HEK293 (cell line): ENCODE measurements at regions not wholly inside any gene's neighbourhood (a gene's known extent, or its start where the extent isn't known, plus 50 kb on each side); places are given as distances from the start of the nearest gene placed in this dataset.

Experiments used
- CTCF ChIA-PET: fragments of 350-600 bp; formaldehyde crosslinking; extraction: SDS; loops from one replicate; lab custom pipeline; 2021; ENCODE audit warnings: antibody characterized with exemption; lab: Yijun Ruan, JAX
- POLR2A ChIA-PET: fragments of 300-600 bp; formaldehyde crosslinking; extraction: SDS; loops from one replicate; lab custom pipeline; 2020; ENCODE audit warnings: antibody characterized with exemption, inconsistent platforms; lab: Yijun Ruan, JAX
- H3K27ac ChIP-seq: fragments of 200-500 bp; sonication (Bioruptor generic); 2 replicates; pipeline ENCODE4 v1.5.1; 2014; ENCODE audit warnings: low read depth, low read length, control low read depth, inconsistent platforms; ENCODE audit errors: extremely low read depth
- H3K36me3 ChIP-seq, 2 experiments: fragments of 200-500 bp in 1 of 2; sonication (Bioruptor generic) in 1 of 2; 1 replicate in 1 of 2; 2 replicates in 1 of 2; pipeline ENCODE4 v1.5.1; 2014 to 2017; ENCODE audit warnings: inconsistent platforms in 2 of 2, low read length in 2 of 2; ENCODE audit not compliant: control insufficient read depth in 2 of 2, insufficient read depth in 1 of 2
- H3K4me1 ChIP-seq: fragments of 200-500 bp; sonication (Bioruptor generic); 2 replicates; pipeline ENCODE4 v1.5.1; 2014; ENCODE audit warnings: mild to moderate bottlenecking, low read length, inconsistent platforms; ENCODE audit not compliant: control insufficient read depth, insufficient read depth
- H3K4me3 ChIP-seq: 2 replicates; pipeline ENCODE4 v1.5.1; 2011; ENCODE audit warnings: low read depth, mild to moderate bottlenecking, control low read depth, low read length, moderate library complexity
- H3K9me3 ChIP-seq: fragments of 200-500 bp; sonication (Bioruptor generic); 2 replicates; pipeline ENCODE4 v1.5.1; 2014; ENCODE audit warnings: low read depth, low read length, inconsistent platforms; ENCODE audit not compliant: control insufficient read depth, insufficient read depth
- INSM2 ChIP-seq: fragments of 450-650 bp; formaldehyde crosslinking; IDR thresholded peaks from 2 replicates; pipeline ENCODE4 v1.5.1; 2016; ENCODE audit warnings: missing biosample characterization, missing genetic modification characterization
- PRDM10 ChIP-seq: fragments of 450-650 bp; formaldehyde crosslinking; IDR thresholded peaks from 2 replicates; pipeline ENCODE4 v1.5.1; 2016; ENCODE audit warnings: missing biosample characterization, missing genetic modification characterization
- RBAK ChIP-seq: fragments of 450-650 bp; formaldehyde crosslinking; IDR thresholded peaks from 2 replicates; pipeline ENCODE4 v1.5.1; 2016; ENCODE audit warnings: missing biosample characterization, missing genetic modification characterization
- SALL2 ChIP-seq: fragments of 450-650 bp; formaldehyde crosslinking; IDR thresholded peaks from 2 replicates; pipeline ENCODE4 v1.5.0; 2017; ENCODE audit warnings: missing biosample characterization, mild to moderate bottlenecking, missing genetic modification characterization, borderline replicate concordance
- SP7 ChIP-seq: fragments of 450-650 bp; formaldehyde crosslinking; IDR thresholded peaks from 2 replicates; pipeline ENCODE4 v1.5.1; 2016; ENCODE audit warnings: missing biosample characterization, missing genetic modification characterization
- ZBTB26 ChIP-seq: fragments of 450-650 bp; formaldehyde crosslinking; optimal IDR thresholded peaks from 2 replicates; pipeline ENCODE3; 2016; ENCODE audit warnings: missing biosample characterization, mild to moderate bottlenecking, missing genetic modification characterization
- ZEB2 ChIP-seq: fragments of 450-650 bp; formaldehyde crosslinking; IDR thresholded peaks from 2 replicates; pipeline ENCODE4 v1.5.1; 2016; ENCODE audit warnings: missing biosample characterization, missing genetic modification characterization
- ZFHX2 ChIP-seq: fragments of 450-650 bp; formaldehyde crosslinking; conservative IDR thresholded peaks from 2 replicates; pipeline ENCODE4 v1.5.1; 2016; ENCODE audit warnings: missing biosample characterization, missing genetic modification characterization
- ZNF114 ChIP-seq: fragments of 450-650 bp; formaldehyde crosslinking; IDR thresholded peaks from 2 replicates; pipeline ENCODE4 v1.5.0; 2017; ENCODE audit warnings: missing biosample characterization, missing genetic modification characterization
- ZNF274 ChIP-seq, 2 experiments: fragments of 200-500 bp in 1 of 2; fragments of 450-650 bp in 1 of 2; sonication (Bioruptor generic) in 1 of 2; formaldehyde crosslinking in 1 of 2; IDR thresholded peaks; 2 replicates each; pipeline versions ENCODE4 v1.5.1 to v1.6.1; 2014 to 2016; ENCODE audit warnings: borderline replicate concordance in 1 of 2, inconsistent platforms in 1 of 2, low read length in 1 of 2, missing biosample characterization in 1 of 2, missing genetic modification characterization in 1 of 2
- ZNF292 ChIP-seq: fragments of 450-650 bp; formaldehyde crosslinking; IDR thresholded peaks from 2 replicates; pipeline ENCODE4 v1.5.1; 2016; ENCODE audit warnings: low read depth, missing biosample characterization, missing genetic modification characterization, borderline replicate concordance
- ZNF394 ChIP-seq: fragments of 450-650 bp; formaldehyde crosslinking; IDR thresholded peaks from 2 replicates; pipeline ENCODE4 v1.5.1; 2016; ENCODE audit warnings: missing biosample characterization, missing genetic modification characterization, mild to moderate bottlenecking, moderate library complexity, borderline replicate concordance
- ZNF398 ChIP-seq: fragments of 450-650 bp; formaldehyde crosslinking; IDR thresholded peaks from 2 replicates; pipeline ENCODE4 v1.5.1; 2017; ENCODE audit warnings: missing biosample characterization, missing genetic modification characterization
- ZNF510 ChIP-seq: fragments of 450-650 bp; formaldehyde crosslinking; IDR thresholded peaks from 2 replicates; pipeline ENCODE4 v1.5.1; 2018; ENCODE audit warnings: mild to moderate bottlenecking, missing genetic modification characterization, missing biosample characterization; ENCODE audit not compliant: insufficient replicate concordance
- ZNF521 ChIP-seq: fragments of 450-650 bp; formaldehyde crosslinking; IDR thresholded peaks from 2 replicates; pipeline ENCODE4 v1.5.1; 2017; ENCODE audit warnings: missing biosample characterization, mild to moderate bottlenecking, missing genetic modification characterization
- ZNF530 ChIP-seq: fragments of 450-650 bp; formaldehyde crosslinking; IDR thresholded peaks from 2 replicates; pipeline ENCODE4 v1.5.1; 2016; ENCODE audit warnings: low read depth, missing biosample characterization, missing genetic modification characterization
- ZNF549 ChIP-seq: fragments of 450-650 bp; IDR thresholded peaks from 2 replicates; pipeline ENCODE4 v1.5.1; 2018; ENCODE audit warnings: missing biosample characterization, missing genetic modification characterization, mild to moderate bottlenecking, inconsistent platforms, moderate library complexity
- ZNF561 ChIP-seq: fragments of 450-650 bp; IDR thresholded peaks from 2 replicates; pipeline ENCODE4 v1.5.1; 2018; ENCODE audit warnings: missing biosample characterization, missing genetic modification characterization, borderline replicate concordance
- ZNF585B ChIP-seq: fragments of 450-650 bp; formaldehyde crosslinking; IDR thresholded peaks from 2 replicates; pipeline ENCODE4 v1.5.1; 2016; ENCODE audit warnings: missing biosample characterization, missing genetic modification characterization
- ZNF596 ChIP-seq: fragments of 450-650 bp; IDR thresholded peaks from 2 replicates; pipeline ENCODE4 v1.5.0; 2018; ENCODE audit warnings: missing biosample characterization, mild to moderate bottlenecking, missing genetic modification characterization, moderate library complexity
- ZNF610 ChIP-seq: fragments of 450-650 bp; formaldehyde crosslinking; IDR thresholded peaks from 2 replicates; pipeline ENCODE4 v1.5.1; 2016; ENCODE audit warnings: missing biosample characterization, missing genetic modification characterization, borderline replicate concordance
- ZNF626 ChIP-seq: fragments of 450-650 bp; sonication (Bioruptor Pico); formaldehyde crosslinking; IDR thresholded peaks from 2 replicates; pipeline ENCODE4 v1.5.1; 2018; ENCODE audit warnings: missing biosample characterization, missing genetic modification characterization, inconsistent platforms
- ZNF639 ChIP-seq: fragments of 450-650 bp; formaldehyde crosslinking; IDR thresholded peaks from 2 replicates; pipeline ENCODE4 v1.5.1; 2016; ENCODE audit warnings: missing biosample characterization, missing genetic modification characterization
- ZSCAN5A ChIP-seq: fragments of 450-650 bp; formaldehyde crosslinking; IDR thresholded peaks from 2 replicates; pipeline ENCODE4 v1.5.1; 2016; ENCODE audit warnings: missing biosample characterization, missing genetic modification characterization

GRCh38 chr2:175872721-175873120 lies 129.3 kb downstream of the LNPK start:
- TF ChIP-seq ZNF394 (tag by site-specific recombination), result no peak
- TF ChIP-seq ZNF561, result no peak
- TF ChIP-seq SALL2, result no peak
- no peak for TF ChIP-seq ZEB2 (tag by site-specific recombination)
- no peak for TF ChIP-seq ZNF510 (tag by site-specific recombination)
- no peak for TF ChIP-seq ZNF530 (tag by site-specific recombination)
- TF ChIP-seq ZNF610 (tag by site-specific recombination), result no peak
- Histone ChIP-seq H3K4me3 (no peak overlapping the region), H3K36me3 (no peaks in the 10 kb centered on the region), H3K27ac (no peak overlapping the region), H3K9me3 (no peaks in the 10 kb centered on the region), H3K4me1 (no peaks in the 10 kb centered on the region)
- ChIA-PET POLR2A (no interaction called here), CTCF (no interaction called here)

- no peak overlapping the region for H3K4me3 ChIP-seq
- no peaks in the 10 kb centered on the region for H3K36me3 ChIP-seq
- POLR2A ChIA-PET, result no interaction called here
- no peak overlapping the region for H3K27ac ChIP-seq
- H3K9me3 ChIP-seq, result no peaks in the 10 kb centered on the region
- peaks cover 3% of the 10 kb centered on the region; the same call in 1 of the 2 replicates for H3K4me1 ChIP-seq
- CTCF ChIA-PET, result no interaction called here
- no peak for TF ChIP-seq ZNF585B (tag by site-specific recombination)
- no peak for TF ChIP-seq ZNF398
- TF ChIP-seq ZNF626 (tag by site-specific recombination), result no peak
- TF ChIP-seq ZNF561, result no peak
- TF ChIP-seq ZNF292 (tag by site-specific recombination), result no peak
- TF ChIP-seq SP7 (tag by site-specific recombination), result no peak
- TF ChIP-seq ZNF639, result no peak
- TF ChIP-seq ZSCAN5A, result no peak
- no peak for TF ChIP-seq RBAK (tag by site-specific recombination)
- no peak for TF ChIP-seq INSM2
- no peak for TF ChIP-seq ZNF274 (IDR thresholded peaks at IDR 0.05; ENCODE audit: low read length)
- no peak for TF ChIP-seq ZNF274 (tag by site-specific recombination; IDR thresholded peaks at IDR 0.05; ENCODE audit: borderline replicate concordance)
- TF ChIP-seq ZNF549 (tag by site-specific recombination), result no peak
- no peak for TF ChIP-seq ZBTB26
- TF ChIP-seq ZNF596 (tag by site-specific recombination), result no peak
- no peak for TF ChIP-seq ZFHX2
- TF ChIP-seq ZNF521 (tag by site-specific recombination), result no peak
- no peak for TF ChIP-seq ZNF114 (tag by site-specific recombination)
- no peak for TF ChIP-seq PRDM10
These were observed 130.1 kb downstream of the LNPK start for GRCh38 chr2:175872005-175872348.
